HG03103 (cell line): ENCODE measurements at regions not wholly inside any gene's neighbourhood (a gene's known extent, or its start where the extent isn't known, plus 50 kb on each side); places are given as distances from the start of the nearest gene placed in this dataset.

Experiments used
- ATAC-seq: cut with Tn5 transposase; IDR thresholded peaks from one replicate; pipeline ENCODE4 v1.9.1; 2021; ENCODE audit warnings: low read depth; ENCODE audit not compliant: unreplicated experiment

DNA sequence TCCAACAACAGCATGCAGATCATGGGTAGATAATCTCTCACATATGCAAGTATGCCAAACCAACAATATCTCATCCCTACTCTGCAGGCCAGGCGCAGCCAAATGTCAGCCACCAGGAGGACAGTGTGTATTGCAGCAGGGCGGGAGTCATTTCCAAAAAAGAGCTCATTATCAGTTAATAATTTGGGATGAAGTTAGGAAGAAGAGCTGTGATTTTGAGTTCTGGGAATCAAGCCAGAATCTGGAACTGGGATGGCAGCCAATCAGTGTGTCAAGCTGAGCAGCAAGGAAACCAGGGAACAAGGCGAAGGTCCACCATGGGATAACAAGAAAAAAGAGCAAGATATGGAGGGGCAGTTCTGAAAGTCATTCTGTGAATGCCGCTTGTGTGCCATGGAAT lies 88.2 kb upstream of the CAMK2D start:
- no peak for ATAC-seq

DNA sequence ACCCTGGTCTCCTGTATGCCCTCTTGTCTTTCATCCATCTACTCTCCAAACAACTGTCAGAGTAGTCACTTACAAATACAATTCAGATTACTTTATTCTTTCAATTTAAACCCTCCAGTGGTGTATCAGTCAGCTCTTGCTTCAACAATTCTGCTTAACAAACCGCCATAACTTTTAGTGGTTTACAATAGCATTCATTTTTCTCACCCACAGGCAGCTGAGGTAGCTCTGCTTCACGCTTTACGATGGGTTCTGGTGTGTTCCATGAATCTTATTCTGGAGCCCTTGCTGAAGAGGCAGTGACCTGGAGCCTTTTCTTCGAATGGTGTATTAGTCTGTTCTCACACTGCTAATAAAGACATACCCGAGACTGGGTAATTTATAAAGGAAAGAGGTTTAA lies 86.2 kb upstream of the CAMK2D start:
- no peak for ATAC-seq

DNA sequence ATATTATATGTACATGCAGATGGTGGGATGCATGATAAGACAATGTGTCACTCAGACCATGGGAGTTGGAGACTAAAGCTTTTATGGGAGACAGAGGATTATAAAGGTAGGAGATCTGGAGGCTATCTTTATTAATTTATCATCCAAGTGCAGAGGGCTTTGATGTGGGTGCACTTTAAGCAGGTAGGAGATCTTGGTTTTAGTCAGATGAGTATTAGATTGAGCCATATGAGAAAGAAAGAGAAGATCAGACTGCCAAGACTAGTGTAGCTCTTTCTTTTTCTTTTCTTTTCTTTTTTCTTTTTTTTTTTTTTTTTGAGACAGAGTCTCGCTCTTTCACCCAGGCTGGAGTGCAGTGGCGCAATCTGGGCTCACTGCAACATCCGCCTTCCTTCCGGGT lies 84.9 kb upstream of the CAMK2D start:
- no peak for ATAC-seq

DNA sequence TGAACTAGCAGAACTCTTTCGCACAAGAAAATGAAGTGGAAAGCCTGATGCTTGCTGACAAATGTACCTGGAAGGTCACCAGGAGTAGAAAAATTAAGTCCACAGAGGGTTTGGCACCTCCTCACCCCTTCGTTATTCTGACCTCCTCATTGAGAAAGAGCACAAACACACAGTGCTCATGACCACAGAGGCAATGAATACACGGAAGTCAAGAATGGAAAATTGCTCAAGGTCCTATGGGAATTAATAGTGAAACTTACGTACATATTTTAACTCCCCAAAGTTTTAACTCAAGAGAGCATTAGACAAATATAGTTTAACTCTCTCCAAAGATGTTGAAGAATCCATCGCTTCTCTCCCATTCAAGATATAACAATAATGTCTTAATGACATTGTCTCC lies 83.6 kb upstream of the CAMK2D start:
- ATAC-seq, result no peak

DNA sequence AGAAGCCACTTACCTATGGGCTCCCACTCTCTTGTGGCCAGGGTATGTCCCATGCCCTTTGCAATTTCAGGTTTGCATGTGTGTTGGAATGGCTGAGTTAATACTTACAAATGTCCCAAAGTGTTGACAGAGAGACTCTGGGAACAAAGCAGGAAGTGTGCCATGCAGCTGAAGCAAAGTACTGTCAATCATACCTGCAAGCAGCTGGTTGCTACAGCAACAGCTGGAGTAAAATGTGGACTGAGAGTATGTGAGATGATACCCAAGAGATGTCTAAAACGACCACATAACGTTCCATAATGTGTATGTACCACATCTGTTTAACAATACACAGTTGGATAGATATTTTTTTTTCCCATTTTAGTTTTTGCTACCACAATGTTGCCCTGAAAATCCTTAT lies 82.8 kb upstream of the CAMK2D start:
- no peak for ATAC-seq

DNA sequence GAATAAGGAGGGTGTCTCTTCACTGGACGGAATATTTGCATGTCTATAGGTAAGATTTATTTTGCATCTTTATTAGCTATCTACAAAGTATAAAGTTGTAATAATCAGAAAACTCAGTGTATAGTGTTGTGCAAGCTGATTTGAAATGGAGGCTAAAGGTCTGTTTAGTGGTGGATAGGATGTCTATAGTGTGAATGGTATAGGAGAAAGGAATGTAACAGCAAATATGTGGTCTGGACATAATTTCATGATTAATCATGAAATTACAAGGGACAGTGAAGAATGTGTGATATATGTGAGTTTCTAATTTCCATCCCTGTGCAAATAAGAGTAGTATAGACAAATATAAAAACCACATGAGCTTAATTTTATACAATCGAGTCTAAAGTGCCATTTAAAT lies 79.3 kb upstream of the CAMK2D start:
- no peak for ATAC-seq

DNA sequence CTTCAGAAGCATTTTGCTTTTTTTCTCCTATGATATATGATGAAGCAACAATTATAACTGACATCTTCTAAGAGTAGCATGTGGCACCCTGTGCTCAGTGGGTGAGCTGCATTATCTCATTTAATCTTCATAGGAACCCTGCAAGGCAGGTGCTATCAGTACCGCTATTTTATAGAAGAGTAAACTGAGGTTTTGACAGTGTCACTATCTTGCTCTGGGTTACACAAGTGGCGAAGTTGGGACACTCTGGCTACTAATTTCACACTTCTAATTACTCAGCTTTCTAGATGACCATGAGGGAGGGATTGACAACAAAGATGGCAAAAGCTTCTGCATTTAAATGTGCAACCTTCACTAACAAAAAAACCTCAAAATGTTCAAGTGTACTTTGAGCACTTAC lies 76.9 kb upstream of the CAMK2D start:
- ATAC-seq, result no peak

DNA sequence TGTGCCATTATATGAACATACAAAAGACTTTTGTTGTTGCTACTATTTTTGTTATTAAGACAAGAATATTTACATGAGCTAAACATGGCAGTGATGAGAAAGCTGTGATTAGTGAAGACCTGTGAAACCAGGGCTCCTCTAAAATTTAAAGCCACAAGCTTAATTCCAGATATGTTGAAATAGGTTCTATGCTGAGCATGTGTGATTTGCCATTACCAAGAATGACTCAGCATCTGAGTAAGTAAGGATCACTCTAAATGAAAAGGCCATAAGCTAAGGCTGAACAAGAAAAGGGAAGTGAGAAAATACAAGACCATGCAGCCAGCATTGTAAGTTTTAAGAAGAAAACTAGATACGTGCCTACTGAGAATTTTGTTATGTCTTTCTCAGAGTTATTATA lies 75.9 kb upstream of the CAMK2D start:
- ATAC-seq, result peak; percentile 100

DNA sequence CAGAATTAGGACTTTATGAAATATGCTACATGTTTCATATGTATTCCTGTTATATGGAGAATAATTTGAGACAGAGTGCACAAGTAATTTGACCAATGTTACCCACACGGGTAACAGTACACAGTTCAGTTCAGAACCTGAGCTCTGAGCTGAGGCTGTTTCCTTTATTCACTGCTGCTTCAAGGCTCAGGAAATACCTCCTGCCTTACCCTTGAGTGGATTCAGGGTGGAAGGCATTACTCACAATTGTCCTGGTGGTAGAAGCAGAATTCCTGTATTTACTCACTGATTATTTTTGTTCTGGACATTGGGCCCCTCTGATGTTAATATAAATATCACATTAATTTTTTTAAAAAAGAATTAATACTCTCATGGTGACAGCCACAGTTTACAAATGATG lies 73.5 kb upstream of the CAMK2D start:
- ATAC-seq, result no peak

DNA sequence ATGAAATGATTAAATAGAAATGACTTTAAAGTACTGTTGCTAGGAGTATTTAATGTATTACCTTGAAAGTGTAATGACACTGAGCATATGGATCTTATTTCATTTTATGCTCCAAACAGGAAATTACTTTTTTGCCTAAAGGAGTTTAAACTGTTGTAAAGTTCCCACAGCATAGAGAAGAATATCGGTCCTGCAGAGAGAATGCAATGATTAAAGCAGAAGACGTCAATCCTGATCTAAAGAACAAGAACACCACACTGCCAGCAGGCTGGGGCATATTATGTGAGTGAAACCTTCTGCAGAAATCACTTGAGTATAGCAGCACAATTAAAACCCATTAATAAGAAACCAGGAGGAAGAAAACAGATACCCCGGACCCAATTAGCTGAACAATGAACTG lies 72.8 kb upstream of the CAMK2D start:
- ATAC-seq, result no peak

DNA sequence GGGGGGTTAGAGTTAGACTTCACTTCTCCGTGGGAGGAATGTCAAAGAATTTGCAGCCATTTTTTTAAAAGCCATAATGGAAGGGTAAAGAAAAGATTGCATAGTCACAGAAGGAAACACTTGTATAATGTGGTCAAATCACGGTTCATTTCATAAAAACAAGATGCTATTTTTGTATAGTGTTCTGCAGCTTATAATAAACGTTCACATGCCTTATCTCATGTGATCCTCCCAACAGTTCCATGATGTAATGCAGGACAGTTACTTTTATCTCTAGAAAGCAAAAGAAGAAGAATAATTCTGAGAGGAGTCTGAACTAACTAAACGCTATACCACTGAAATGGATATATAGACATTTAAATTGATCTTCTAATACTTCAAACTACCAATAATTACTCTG lies 71.3 kb upstream of the CAMK2D start:
- no peak for ATAC-seq

DNA sequence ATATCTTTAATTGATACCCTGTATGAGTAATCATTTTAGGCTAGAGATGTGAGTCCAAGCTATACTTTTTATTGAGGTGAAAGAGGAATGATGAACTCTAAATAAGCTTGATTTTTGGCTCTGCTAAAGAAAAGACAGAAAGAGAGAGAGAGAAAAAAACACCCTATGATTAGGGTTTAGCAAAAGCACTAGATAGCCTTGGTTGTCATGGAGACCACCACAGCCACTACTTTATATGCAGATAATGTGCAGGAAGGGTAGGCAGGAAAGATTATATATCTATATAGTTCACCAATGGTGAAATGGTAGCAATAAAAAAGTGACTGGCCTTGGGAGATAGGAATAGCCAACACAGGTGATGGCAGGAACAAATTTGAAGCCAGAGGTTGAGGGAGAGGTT lies 69.9 kb upstream of the CAMK2D start:
- ATAC-seq, result no peak

DNA sequence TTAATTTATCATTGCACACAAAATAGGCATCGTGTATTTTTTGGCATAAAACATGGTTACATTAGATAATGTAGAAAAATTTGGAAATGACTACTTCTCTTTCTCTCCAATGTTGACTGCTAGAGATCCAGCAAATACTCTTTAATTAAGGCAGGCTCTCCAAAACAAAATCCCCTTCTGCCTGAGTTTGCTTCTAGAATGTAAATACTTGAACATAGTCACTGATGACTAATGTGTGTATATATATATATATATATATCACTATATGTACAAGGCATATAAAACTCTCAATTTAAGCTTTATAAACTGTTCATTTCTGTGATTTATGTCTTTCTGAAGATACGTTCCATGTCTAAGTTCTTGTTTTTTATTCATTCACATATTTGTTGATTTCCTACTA lies 67.2 kb upstream of the CAMK2D start:
- ATAC-seq, result no peak

DNA sequence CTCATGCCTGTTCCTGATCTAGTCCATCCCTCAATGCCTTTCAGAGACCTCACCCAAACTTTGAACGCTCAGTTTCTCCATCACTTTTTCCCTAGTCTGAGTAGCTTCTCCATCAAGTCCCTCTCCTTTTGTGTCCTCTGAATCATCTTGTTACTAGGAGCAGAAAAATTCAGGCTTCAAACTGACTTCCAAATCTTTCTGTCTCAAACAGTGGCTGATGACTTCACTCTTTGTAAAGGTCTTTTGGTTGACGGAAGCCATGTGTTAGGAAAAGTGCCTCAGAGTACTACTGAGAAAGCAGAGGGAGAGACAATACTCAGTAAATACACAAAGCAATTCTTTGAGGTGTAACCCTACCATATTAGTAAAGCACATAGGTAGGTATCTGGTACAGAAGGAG lies 65.7 kb upstream of the CAMK2D start:
- no peak for ATAC-seq

DNA sequence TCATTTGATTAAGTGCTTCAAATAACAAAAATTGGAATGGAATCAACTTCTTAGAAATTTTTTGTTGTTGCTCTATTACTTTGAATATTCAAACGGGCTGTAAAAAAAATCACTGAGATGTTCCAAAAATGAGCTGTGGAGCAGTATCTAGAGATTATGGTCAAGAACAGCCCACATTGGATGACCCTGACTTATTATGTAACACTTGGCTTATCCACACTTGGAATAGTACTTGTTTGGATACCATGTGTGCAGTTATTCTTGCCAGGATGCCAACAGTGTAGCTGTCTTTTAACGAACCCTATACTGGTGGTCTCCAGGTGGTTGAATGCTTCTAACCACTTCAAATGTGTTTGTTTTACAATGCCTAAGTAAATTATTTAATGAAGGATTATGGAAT lies 64.9 kb upstream of the CAMK2D start:
- ATAC-seq, result no peak

DNA sequence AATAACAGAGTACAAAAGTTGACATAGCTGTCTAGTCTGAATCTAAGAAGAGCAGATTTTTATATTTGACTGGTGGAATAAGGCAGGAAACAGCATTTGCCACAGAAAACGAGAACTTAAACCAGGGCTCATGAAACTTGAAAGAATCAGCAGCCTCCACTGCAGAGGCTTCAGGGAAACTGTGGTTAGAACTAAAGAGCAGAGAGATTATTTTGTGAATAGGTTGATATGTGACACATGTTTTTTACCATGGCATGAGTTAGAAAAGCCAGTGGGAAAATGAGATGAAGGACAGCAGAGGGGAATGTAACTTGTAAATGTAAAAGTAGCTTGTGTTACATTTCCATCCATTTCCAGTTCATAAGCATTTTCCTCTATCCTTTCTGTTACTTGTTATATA lies 63.7 kb upstream of the CAMK2D start:
- peak; percentile 60 for ATAC-seq

DNA sequence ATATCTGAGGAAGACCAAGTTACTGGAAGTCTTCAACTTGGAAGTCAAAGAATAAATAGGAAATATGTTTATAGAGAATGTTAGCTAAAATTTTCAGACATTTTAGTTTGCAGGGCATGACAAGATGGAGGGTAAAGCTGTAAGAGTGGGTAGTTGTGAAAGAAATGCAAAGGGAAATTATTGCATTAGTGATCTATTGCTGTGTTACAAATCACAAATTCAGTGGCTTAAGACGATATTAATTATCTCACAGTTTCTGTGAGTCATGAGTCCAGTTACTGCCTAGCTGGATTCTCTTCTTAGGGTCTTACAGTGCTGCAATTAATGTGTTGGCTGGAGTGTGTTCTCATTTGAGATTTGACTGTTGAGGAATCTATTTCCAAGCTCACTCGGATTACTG lies 62.9 kb upstream of the CAMK2D start:
- ATAC-seq, result no peak

DNA sequence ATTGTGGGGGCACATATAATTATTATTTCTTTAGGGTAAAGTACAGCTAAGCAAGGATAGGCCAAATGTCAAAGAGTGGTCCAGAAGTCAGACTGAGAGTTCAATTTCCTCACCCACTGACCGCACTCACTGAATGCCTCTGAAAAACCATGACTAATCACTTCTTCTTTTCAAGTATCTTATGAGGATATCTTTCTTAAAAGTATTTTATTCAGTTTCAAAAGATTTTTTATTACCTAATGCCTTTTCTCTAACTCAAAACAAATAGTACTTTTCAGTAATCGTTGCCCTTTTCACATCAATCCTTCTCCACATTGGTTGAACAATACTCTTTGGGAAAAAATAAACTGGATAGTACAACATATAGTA lies 61.7 kb upstream of the CAMK2D start:
- peak; percentile 61 for ATAC-seq

DNA sequence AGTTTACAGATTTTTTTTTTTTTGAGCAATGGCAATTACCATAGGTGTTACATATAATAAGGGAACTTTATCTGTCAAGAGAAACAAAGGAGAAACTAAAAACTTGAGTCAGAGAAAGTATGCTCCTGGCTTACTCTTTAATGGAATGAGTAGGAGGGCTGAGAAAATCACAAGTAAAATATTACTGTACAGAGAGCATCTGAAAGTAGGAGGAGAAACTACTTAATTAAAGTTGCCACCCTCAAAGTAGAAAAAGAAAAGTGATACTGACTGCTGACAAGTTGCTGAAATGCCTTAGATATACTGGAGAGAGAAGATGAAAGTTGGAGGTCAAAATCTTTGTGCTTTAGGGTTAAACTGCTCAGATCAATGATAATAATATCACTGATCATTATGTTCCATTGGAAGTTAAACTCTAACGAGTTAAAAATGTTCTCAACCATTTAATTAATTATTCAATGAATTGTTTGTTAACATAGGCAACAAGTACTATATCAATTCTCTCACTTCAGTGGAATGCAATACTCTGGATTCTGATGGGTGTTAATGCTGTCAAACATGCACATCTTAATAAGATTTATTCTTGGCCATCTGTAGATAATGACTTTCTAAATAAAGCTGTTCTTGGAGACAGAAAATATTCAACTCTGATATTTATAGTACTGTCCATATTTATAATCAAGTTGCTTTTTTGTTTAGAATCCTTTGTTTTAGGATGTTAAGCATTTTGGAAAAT lies 61.2 kb upstream of the CAMK2D start:
- ATAC-seq, result peak; percentile 54

DNA sequence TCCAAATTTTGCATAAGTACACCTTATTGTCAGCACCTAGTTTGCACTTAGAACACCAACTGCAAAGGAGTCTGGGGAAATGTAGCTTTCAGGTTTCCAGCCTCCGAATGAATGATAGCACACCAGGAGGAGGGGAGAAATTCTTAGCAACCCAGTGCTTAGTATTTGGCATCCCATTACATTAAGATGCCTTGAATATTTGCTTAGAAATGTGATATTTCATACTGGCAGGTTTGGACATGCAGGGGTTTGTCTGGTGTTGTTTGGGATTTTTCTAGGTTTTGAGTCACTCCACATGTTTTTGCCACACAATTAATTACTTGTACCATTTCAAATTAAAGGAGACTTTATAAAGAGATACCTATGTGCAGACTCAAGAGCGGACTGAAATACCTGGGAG lies 60.3 kb upstream of the CAMK2D start:
- no peak for ATAC-seq

DNA sequence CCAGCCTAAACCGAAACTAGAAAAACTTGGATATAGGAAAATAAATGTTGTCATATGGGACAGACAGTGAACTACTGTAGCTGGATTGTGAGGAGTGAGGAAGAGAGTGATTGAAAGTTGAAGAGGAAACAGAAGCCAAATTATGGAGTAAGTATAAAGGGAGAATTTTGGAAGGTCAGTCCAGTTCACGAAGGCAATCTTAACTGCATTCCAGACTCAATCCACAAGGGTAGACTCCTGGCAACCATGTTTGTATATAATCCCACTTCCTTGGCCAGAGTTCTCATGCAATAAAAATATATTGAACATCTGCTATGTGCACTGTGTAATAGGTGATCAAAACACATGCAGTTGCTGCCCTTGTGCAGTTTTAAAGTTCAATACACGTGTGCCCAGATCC lies 58.6 kb upstream of the CAMK2D start:
- no peak for ATAC-seq

DNA sequence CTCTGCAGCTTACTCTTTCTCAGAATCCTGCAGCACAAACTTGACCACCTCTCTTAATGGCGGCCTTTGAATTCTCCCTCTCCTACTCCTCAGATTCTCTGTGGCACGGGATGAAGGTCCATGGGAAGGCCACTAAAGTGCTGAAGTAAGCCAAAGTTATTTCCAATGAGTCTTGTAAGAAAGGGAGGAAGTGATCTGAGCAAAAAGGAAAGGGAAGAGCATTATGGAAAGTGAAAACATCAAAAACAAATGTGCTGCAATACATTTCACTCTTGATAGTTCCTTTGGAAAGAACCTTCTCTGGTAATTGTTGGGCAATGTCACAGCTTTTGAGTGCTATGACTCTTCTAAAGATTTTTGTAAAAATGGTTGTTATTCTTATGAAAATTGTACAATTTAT lies 54.3 kb upstream of the CAMK2D start:
- no peak for ATAC-seq

DNA sequence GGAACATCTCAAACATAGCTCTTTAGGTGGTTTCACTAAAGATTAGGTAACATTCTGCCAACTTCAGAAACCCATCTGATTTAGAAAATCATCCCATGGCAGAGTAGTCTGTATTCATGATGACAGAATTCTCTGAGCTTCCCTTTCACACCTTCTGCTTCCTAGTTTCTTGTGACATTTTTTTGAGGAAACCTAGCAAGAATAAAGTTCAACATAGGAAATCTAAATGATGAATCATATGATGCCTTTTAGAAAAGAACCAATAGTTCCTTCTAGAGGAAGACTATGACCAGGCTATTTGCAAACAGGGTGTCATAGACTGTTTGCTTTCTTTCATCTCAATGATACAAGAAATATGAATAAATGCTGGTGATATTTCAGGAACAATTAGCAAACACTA lies 49.8 kb upstream of the CAMK2D start:
- ATAC-seq, result no peak
